WTC11 (cell line): ENCODE measurements at regions not wholly inside any gene's neighbourhood (a gene's known extent, or its start where the extent isn't known, plus 50 kb on each side); places are given as distances from the start of the nearest gene placed in this dataset.

ENCODE experiments used
- ATAC-seq: fragments of 200-7000 bp; cut with Tn5 transposase; 2 replicates; pipeline ENCODE4 v1.10.0; 2021; ENCODE audit warnings: mild to moderate bottlenecking, moderate library complexity
- CTCF ChIA-PET: fragments of 300-600 bp; sonication (Branson Sonifier 250); formaldehyde crosslinking; loops from one replicate; lab custom pipeline; 2021; ENCODE audit warnings: antibody characterized with exemption; lab: Charles Lee
- POLR2A ChIA-PET: fragments of 350-600 bp; sonication (Branson Sonifier 250); formaldehyde crosslinking; loops from one replicate; lab custom pipeline; 2021; ENCODE audit warnings: antibody characterized with exemption; lab: Charles Lee
- DNase-seq: peaks from one replicate; pipeline ENCODE4 v3.0.0; 2021; ENCODE audit warnings: low spot score
- H3K27ac Mint-ChIP-seq: 2 replicates; pipeline ENCODE4 v1.8.0; 2021; ENCODE audit warnings: mixed read lengths
- H3K27me3 Mint-ChIP-seq: 2 replicates; pipeline ENCODE4 v1.8.0; 2021; ENCODE audit warnings: low read depth, mild to moderate bottlenecking, moderate library complexity, mixed read lengths
- H3K36me3 Mint-ChIP-seq: 2 replicates; pipeline ENCODE4 v1.8.0; 2021; ENCODE audit warnings: mixed read lengths
- H3K4me1 Mint-ChIP-seq: 2 replicates; pipeline ENCODE4 v1.8.0; 2022; ENCODE audit warnings: mixed read lengths
- H3K4me3 Mint-ChIP-seq: 2 replicates; pipeline ENCODE4 v1.8.0; 2021; ENCODE audit warnings: mild to moderate bottlenecking, moderate library complexity, mixed read lengths
- H3K9me3 Mint-ChIP-seq: 2 replicates; pipeline ENCODE4 v1.8.0; 2021; ENCODE audit warnings: mixed read lengths
- ATF1 ChIP-seq: sonication (generic); formaldehyde crosslinking; IDR thresholded peaks from 2 replicates; pipeline ENCODE4 v1.8.1; 2023; ENCODE audit warnings: mild to moderate bottlenecking, moderate library complexity, missing genetic modification reagents
- FOXP1 ChIP-seq: sonication (generic); formaldehyde crosslinking; IDR thresholded peaks from 2 replicates; pipeline ENCODE4 v1.8.0; 2022; ENCODE audit warnings: missing genetic modification reagents, mild to moderate bottlenecking, moderate library complexity, borderline replicate concordance
- GTF2I ChIP-seq: fragments of 250-450 bp; sonication (Bioruptor Pico); conservative IDR thresholded peaks from 2 replicates; pipeline ENCODE4 v1.4.0; 2021; ENCODE audit warnings: mild to moderate bottlenecking
- IRF2 ChIP-seq: sonication (generic); formaldehyde crosslinking; IDR thresholded peaks from 2 replicates; pipeline ENCODE4 v1.8.0; 2022; ENCODE audit warnings: low read depth, missing genetic modification reagents, borderline replicate concordance
- MYBL2 ChIP-seq: sonication (generic); formaldehyde crosslinking; IDR thresholded peaks from 2 replicates; pipeline ENCODE4 v1.8.1; 2023; ENCODE audit warnings: mild to moderate bottlenecking, moderate library complexity, missing genetic modification reagents
- NFATC4 ChIP-seq: fragments of 250-450 bp; sonication (Bioruptor Pico); IDR thresholded peaks from 2 replicates; pipeline ENCODE4 v1.9.0; 2021; ENCODE audit warnings: mild to moderate bottlenecking
- NFE2L1 ChIP-seq: sonication (generic); formaldehyde crosslinking; IDR thresholded peaks from 2 replicates; pipeline ENCODE4 v1.8.1; 2023; ENCODE audit warnings: missing genetic modification reagents
- NR2C2 ChIP-seq: sonication (generic); formaldehyde crosslinking; IDR thresholded peaks from 2 replicates; pipeline ENCODE4 v1.8.0; 2022; ENCODE audit warnings: mild to moderate bottlenecking, missing genetic modification reagents
- PRRX2 ChIP-seq: fragments of 250-450 bp; sonication (Bioruptor Pico); IDR thresholded peaks from 2 replicates; pipeline ENCODE4 v1.8.0; 2021; ENCODE audit warnings: mild to moderate bottlenecking
- ZNF121 ChIP-seq: sonication (generic); formaldehyde crosslinking; IDR thresholded peaks from 2 replicates; pipeline ENCODE4 v1.8.0; 2023; ENCODE audit warnings: missing genetic modification reagents
- ZNF263 ChIP-seq: sonication (generic); formaldehyde crosslinking; IDR thresholded peaks from 2 replicates; pipeline ENCODE4 v1.8.1; 2022; ENCODE audit warnings: low read depth, mild to moderate bottlenecking, moderate library complexity, missing genetic modification reagents
- ZNF671 ChIP-seq: fragments of 250-450 bp; sonication (Bioruptor Pico); IDR thresholded peaks from 2 replicates; pipeline ENCODE4 v1.8.0; 2021; ENCODE audit warnings: mild to moderate bottlenecking
- TF ChIP-seq, protein P1 (sequence below): fragments of 250-450 bp; sonication (Bioruptor Pico); conservative IDR thresholded peaks from 2 replicates; pipeline ENCODE4 v1.9.0; 2021; ENCODE audit warnings: mild to moderate bottlenecking
- TF ChIP-seq, protein P2 (sequence below): fragments of 250-450 bp; sonication (Bioruptor Pico); IDR thresholded peaks from 2 replicates; pipeline ENCODE4 v2.1.2; 2022; ENCODE audit warnings: mild to moderate bottlenecking, moderate library complexity
- TF ChIP-seq, protein P3 (sequence below): sonication (generic); formaldehyde crosslinking; IDR thresholded peaks from 2 replicates; pipeline ENCODE4 v1.8.0; 2022; ENCODE audit warnings: mild to moderate bottlenecking, missing genetic modification reagents
- TF ChIP-seq, protein P4 (sequence below): sonication (generic); formaldehyde crosslinking; IDR thresholded peaks from 2 replicates; pipeline ENCODE4 v1.8.1; 2022; ENCODE audit warnings: mild to moderate bottlenecking, missing genetic modification reagents, moderate library complexity, borderline replicate concordance
- TF ChIP-seq, protein P5 (sequence below): sonication (generic); formaldehyde crosslinking; conservative IDR thresholded peaks from 2 replicates; pipeline ENCODE4 v1.8.1; 2023; ENCODE audit warnings: mild to moderate bottlenecking, low read depth, missing genetic modification reagents, moderate library complexity
- TF ChIP-seq, protein P6 (sequence below): sonication (generic); formaldehyde crosslinking; conservative IDR thresholded peaks from 2 replicates; pipeline ENCODE4 v1.8.1; 2022; ENCODE audit warnings: mild to moderate bottlenecking, missing genetic modification reagents
- TF ChIP-seq, protein P7 (sequence below): sonication (generic); formaldehyde crosslinking; IDR thresholded peaks from 2 replicates; pipeline ENCODE4 v1.8.0; 2023; ENCODE audit warnings: missing genetic modification reagents

DNA sequence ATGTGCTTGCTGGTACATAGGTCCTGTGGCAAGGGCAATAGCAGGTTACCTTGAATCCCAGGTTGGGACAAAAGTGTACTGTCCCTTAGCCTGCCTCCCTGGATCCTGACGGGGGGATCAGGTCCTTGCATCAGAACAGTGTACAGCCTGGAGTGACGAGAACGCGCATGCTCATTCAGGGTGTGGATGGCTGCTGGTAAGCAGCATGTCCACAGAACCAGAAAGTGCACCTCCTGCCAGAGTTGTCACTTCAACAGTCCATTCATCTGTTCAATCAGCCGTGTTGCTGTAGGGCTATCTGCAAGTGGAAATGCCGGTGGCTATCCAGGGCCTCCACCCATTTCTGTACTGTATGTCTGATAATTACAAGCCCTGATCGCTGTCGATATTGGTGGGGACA is 236.3 kb upstream of the SOX4 start (continued):
- TF ChIP-seq, protein P1, sequence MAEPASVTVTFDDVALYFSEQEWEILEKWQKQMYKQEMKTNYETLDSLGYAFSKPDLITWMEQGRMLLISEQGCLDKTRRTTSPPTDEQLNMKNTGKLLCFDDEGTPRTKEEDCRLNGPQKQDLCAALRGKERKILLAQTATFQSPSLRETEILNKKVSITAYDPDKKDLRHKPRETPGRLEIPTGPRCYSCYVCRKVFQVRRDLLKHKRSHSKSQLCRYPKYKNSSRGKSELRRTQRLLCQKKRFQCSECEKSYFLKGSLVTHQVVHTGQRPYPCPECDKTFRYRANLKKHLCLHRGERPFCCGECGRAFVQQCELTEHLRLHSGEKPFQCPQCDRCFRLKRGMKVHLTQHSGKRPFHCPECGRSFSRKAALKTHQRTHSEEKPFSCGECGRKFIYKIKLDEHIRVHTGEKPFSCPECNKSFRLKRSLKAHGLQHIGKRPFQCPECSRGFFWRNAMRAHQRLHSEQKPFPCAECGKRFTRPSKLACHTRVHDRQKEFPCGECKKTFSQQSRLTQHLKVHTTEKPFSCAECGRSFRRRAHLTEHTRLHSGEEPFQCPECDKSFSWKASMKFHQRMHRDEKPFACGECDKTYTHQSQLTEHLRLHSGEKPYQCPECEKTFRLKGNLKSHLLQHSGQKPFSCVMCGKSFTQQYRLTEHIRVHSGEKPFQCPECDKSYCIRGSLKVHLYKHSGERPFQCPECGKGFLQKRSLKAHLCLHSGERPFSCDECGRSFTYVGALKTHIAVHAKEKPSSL (CRISPR knock-in tag): no peak
- no peak for TF ChIP-seq GTF2I (CRISPR knock-in tag)
- TF ChIP-seq, all 79 proteins: peak for 0

DNA sequence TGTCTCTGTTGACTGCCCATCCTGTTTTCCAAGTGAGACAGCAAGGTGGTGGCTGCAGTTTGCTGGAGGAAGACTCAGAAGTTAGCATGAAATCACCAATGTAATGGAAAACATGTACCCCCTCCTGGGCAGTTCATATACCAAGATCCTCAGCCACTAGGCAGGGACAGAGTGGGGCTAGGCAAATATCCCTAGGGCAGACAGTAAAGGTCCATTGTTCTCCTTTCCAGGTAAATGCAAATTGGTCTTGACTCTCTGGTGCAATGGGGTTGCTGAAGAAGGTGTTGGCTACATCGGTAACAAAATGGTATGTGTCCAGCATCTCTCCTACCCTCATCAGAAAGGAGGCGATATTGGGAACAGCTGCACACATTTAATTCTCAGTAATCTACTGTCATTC is 233.6 kb upstream of the SOX4 start:
- ChIA-PET CTCF (no interaction called here), POLR2A (no interaction called here)
- ATAC-seq (peak; percentile 70), DNase-seq (no peak)
- peaks cover 4% of the 10 kb centered on the region; the same call in 1 of the 2 replicates for H3K9me3 Mint-ChIP-seq
- H3K27ac Mint-ChIP-seq: no peak overlapping the region
- H3K4me1 Mint-ChIP-seq: peaks cover 29% of the 10 kb centered on the region
- no peak overlapping the region for H3K4me3 Mint-ChIP-seq
- H3K36me3 Mint-ChIP-seq: no peaks in the 10 kb centered on the region
- TF ChIP-seq, protein P2, sequence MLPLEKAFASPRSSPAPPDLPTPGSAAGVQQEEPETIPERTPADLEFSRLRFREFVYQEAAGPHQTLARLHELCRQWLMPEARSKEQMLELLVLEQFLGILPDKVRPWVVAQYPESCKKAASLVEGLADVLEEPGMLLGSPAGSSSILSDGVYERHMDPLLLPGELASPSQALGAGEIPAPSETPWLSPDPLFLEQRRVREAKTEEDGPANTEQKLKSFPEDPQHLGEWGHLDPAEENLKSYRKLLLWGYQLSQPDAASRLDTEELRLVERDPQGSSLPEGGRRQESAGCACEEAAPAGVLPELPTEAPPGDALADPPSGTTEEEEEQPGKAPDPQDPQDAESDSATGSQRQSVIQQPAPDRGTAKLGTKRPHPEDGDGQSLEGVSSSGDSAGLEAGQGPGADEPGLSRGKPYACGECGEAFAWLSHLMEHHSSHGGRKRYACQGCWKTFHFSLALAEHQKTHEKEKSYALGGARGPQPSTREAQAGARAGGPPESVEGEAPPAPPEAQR (CRISPR knock-in tag): no peak
- TF ChIP-seq ZNF671 (no peak), MYBL2 (CRISPR knock-in tag) (no peak), NFE2L1 (CRISPR knock-in tag) (no peak), IRF2 (CRISPR knock-in tag) (no peak), NR2C2 (CRISPR knock-in tag) (no peak)
- TF ChIP-seq, protein P3, sequence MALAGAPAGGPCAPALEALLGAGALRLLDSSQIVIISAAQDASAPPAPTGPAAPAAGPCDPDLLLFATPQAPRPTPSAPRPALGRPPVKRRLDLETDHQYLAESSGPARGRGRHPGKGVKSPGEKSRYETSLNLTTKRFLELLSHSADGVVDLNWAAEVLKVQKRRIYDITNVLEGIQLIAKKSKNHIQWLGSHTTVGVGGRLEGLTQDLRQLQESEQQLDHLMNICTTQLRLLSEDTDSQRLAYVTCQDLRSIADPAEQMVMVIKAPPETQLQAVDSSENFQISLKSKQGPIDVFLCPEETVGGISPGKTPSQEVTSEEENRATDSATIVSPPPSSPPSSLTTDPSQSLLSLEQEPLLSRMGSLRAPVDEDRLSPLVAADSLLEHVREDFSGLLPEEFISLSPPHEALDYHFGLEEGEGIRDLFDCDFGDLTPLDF (CRISPR knock-in tag): no peak
- TF ChIP-seq, protein P4, sequence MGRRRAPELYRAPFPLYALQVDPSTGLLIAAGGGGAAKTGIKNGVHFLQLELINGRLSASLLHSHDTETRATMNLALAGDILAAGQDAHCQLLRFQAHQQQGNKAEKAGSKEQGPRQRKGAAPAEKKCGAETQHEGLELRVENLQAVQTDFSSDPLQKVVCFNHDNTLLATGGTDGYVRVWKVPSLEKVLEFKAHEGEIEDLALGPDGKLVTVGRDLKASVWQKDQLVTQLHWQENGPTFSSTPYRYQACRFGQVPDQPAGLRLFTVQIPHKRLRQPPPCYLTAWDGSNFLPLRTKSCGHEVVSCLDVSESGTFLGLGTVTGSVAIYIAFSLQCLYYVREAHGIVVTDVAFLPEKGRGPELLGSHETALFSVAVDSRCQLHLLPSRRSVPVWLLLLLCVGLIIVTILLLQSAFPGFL (CRISPR knock-in tag): no peak
- H3K27me3 Mint-ChIP-seq: no peaks in the 10 kb centered on the region

DNA sequence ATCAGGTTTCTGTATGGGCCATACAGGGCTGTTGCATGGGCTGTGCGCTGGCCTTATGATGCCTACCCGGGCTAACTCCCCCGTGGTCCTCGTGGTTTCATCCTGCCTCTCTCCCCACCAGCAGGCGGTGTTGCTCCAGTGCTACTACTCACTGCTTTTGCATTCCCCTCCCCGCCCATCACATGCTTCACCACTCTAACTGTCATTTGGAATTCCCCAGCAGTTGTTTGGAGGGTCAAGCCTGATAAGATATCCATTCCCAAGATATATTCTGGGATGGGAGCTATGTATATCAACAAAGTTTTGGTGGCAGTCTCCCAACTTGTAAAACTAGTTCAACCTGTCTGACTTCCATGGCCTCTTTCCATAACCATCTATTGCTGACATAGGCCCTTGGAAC is 233.2 kb upstream of the SOX4 start:
- ATAC-seq: peak; percentile 78
- TF ChIP-seq ZNF671 (no peak), ZNF263 (CRISPR knock-in tag) (no peak), ATF1 (CRISPR knock-in tag) (no peak), NFE2L1 (CRISPR knock-in tag) (0 out of 2 replicates have a peak, but pooled peaks have one; percentile 16), ZNF121 (CRISPR knock-in tag) (no peak)
- TF ChIP-seq, all 79 proteins: peak for 1
- CTCF ChIA-PET: no interaction called here
- POLR2A ChIA-PET: no interaction called here
- H3K27me3 Mint-ChIP-seq: no peaks in the 10 kb centered on the region
- H3K4me3 Mint-ChIP-seq: no peak overlapping the region
- peaks cover 4% of the 10 kb centered on the region; the same call in 1 of the 2 replicates for H3K9me3 Mint-ChIP-seq
- peaks cover 30% of the 10 kb centered on the region for H3K4me1 Mint-ChIP-seq
- no peak for DNase-seq
- H3K36me3 Mint-ChIP-seq: no peaks in the 10 kb centered on the region
- no peak overlapping the region for H3K27ac Mint-ChIP-seq

DNA sequence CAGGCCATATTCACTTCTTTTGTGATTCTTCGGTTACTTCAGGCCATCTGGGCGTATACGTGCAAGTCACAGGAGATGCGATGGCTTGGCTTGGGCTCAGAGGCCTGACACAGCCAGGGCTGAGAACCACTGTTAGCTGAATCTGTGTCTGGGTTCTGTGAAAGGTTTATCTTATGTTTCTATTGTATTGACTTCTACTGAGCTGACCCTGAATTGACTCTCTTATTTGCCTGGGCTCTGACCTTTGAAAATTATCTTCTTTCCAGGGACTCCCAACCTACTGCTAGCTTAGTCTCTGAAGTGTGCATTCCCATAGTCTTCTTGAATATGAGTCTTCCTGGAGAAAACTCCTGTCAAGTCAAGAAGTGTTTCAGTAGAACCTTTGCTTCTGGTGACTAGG is 226.4 kb upstream of the SOX4 start:
- Mint-ChIP-seq H3K27ac (no peak overlapping the region), H3K9me3 (peaks cover 15% of the 10 kb centered on the region), H3K4me1 (peaks cover 52% of the 10 kb centered on the region), H3K4me3 (no peak overlapping the region), H3K36me3 (peaks cover 14% of the 10 kb centered on the region), H3K27me3 (peaks cover 3% of the 10 kb centered on the region)
- ChIA-PET CTCF (no interaction called here), POLR2A (no interaction called here)
- ATAC-seq: no peak
- no peak for DNase-seq
- TF ChIP-seq NFATC4 (CRISPR knock-in tag) (no peak), ZNF263 (CRISPR knock-in tag) (no peak), PRRX2 (no peak), FOXP1 (no peak)
- TF ChIP-seq, protein P5, sequence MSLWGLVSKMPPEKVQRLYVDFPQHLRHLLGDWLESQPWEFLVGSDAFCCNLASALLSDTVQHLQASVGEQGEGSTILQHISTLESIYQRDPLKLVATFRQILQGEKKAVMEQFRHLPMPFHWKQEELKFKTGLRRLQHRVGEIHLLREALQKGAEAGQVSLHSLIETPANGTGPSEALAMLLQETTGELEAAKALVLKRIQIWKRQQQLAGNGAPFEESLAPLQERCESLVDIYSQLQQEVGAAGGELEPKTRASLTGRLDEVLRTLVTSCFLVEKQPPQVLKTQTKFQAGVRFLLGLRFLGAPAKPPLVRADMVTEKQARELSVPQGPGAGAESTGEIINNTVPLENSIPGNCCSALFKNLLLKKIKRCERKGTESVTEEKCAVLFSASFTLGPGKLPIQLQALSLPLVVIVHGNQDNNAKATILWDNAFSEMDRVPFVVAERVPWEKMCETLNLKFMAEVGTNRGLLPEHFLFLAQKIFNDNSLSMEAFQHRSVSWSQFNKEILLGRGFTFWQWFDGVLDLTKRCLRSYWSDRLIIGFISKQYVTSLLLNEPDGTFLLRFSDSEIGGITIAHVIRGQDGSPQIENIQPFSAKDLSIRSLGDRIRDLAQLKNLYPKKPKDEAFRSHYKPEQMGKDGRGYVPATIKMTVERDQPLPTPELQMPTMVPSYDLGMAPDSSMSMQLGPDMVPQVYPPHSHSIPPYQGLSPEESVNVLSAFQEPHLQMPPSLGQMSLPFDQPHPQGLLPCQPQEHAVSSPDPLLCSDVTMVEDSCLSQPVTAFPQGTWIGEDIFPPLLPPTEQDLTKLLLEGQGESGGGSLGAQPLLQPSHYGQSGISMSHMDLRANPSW: no peak
- TF ChIP-seq, protein P6, sequence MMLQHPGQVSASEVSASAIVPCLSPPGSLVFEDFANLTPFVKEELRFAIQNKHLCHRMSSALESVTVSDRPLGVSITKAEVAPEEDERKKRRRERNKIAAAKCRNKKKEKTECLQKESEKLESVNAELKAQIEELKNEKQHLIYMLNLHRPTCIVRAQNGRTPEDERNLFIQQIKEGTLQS: no peak
- TF ChIP-seq, protein P2 (CRISPR knock-in tag): no peak
- TF ChIP-seq, protein P7, sequence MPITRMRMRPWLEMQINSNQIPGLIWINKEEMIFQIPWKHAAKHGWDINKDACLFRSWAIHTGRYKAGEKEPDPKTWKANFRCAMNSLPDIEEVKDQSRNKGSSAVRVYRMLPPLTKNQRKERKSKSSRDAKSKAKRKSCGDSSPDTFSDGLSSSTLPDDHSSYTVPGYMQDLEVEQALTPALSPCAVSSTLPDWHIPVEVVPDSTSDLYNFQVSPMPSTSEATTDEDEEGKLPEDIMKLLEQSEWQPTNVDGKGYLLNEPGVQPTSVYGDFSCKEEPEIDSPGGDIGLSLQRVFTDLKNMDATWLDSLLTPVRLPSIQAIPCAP (CRISPR knock-in tag): no peak
